Smooth muscle cell (in vitro differentiated cells): ENCODE measurements at regions not wholly inside any gene's neighbourhood (a gene's known extent, or its start where the extent isn't known, plus 50 kb on each side); places are given as distances from the start of the nearest gene placed in this dataset.

ENCODE experiments used
- DNase-seq: peaks from one replicate; lab custom pipeline; 2025; ENCODE audit not compliant: unreplicated experiment; lab: John Stamatoyannopoulos, UW
- H2AFZ ChIP-seq: fragments of 200-600 bp; sonication (generic); 2 replicates; pipeline ENCODE4 v1.6.0; 2016; ENCODE audit warnings: antibody characterized with exemption, low read depth, mild to moderate bottlenecking
- H3F3A ChIP-seq: fragments of 200-600 bp; sonication (generic); 2 replicates; pipeline ENCODE4 v1.6.0; 2017; ENCODE audit warnings: antibody characterized with exemption, low read depth
- H3K27ac ChIP-seq: fragments of 200-600 bp; sonication (generic); 2 replicates; pipeline ENCODE4 v1.5.1; 2016; ENCODE audit warnings: low read depth, mild to moderate bottlenecking
- H3K27me3 ChIP-seq: fragments of 200-600 bp; sonication (generic); 2 replicates; pipeline ENCODE4 v1.6.1; 2016; ENCODE audit warnings: low read depth, mild to moderate bottlenecking
- H3K36me3 ChIP-seq: fragments of 200-600 bp; sonication (generic); 2 replicates; pipeline ENCODE4 v1.5.1; 2016; ENCODE audit warnings: low read depth
- H3K4me1 ChIP-seq: fragments of 200-600 bp; sonication (generic); 2 replicates; pipeline ENCODE4 v1.5.1; 2016; ENCODE audit warnings: low read depth
- H3K4me2 ChIP-seq: fragments of 200-600 bp; sonication (generic); 2 replicates; pipeline ENCODE4 v1.6.0; 2016; ENCODE audit warnings: mild to moderate bottlenecking
- H3K4me3 ChIP-seq: fragments of 200-600 bp; sonication (generic); 2 replicates; pipeline ENCODE4 v1.5.1; 2016; ENCODE audit warnings: mild to moderate bottlenecking
- H3K79me2 ChIP-seq: fragments of 200-600 bp; sonication (generic); 2 replicates; pipeline ENCODE4 v1.6.0; 2016; ENCODE audit warnings: low read depth, mild to moderate bottlenecking
- H3K9ac ChIP-seq: fragments of 200-600 bp; sonication (generic); 2 replicates; pipeline ENCODE4 v1.6.0; 2016; ENCODE audit warnings: low read depth
- H3K9me3 ChIP-seq: fragments of 200-600 bp; sonication (generic); replicated peaks from 2 replicates; pipeline ENCODE4 v1.5.1; 2016; ENCODE audit warnings: low read depth
- H4K20me1 ChIP-seq: fragments of 200-600 bp; sonication (generic); 2 replicates; pipeline ENCODE4 v1.6.0; 2016; ENCODE audit warnings: low read depth
- WGBS: methylation state at CpG from one replicate; pipeline ENCODE4 v1.1.7; 2016; ENCODE audit warnings: low lambda C conversion rate; 5-methylcytosine and 5-hydroxymethylcytosine counted together
- TF ChIP-seq, protein P1 (sequence below): fragments of 200-600 bp; sonication (generic); IDR thresholded peaks from 2 replicates; pipeline ENCODE4 v1.5.1; 2017; ENCODE audit warnings: borderline replicate concordance, mild to moderate bottlenecking, antibody characterized with exemption; ENCODE audit not compliant: insufficient read depth, poor library complexity, severe bottlenecking

DNA sequence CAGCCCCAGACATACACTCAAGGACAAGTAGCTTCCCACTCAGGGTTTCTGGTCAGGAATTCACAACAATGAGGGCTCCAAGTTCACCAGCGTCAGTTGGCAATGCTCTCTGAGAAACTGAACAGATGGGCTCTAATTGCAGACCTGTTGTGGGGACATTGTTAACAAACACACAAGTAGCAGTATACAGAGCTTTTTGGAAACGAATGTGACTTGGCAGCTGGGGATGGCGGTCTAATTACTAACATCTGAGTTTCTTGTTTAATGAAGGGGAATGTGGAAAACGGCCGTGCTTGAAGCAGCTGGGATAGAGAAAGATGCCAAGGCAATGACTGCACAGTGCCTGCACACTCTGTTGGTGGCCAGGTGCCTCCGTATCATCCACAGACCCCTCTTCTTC, 316.1 kb upstream of the IRX3 start:
- Histone ChIP-seq H3F3A (no peaks in the 10 kb centered on the region), H3K79me2 (no peaks in the 10 kb centered on the region), H3K9me3 (peaks cover 5% of the 10 kb centered on the region), H3K4me3 (no peak overlapping the region), H3K9ac (no peak overlapping the region), H4K20me1 (no peaks in the 10 kb centered on the region), H2AFZ (no peak overlapping the region), H3K27ac (no peak overlapping the region), H3K4me1 (no peaks in the 10 kb centered on the region), H3K36me3 (no peaks in the 10 kb centered on the region), H3K27me3 (no peaks in the 10 kb centered on the region), H3K4me2 (no peak overlapping the region)
- TF ChIP-seq, protein P1, sequence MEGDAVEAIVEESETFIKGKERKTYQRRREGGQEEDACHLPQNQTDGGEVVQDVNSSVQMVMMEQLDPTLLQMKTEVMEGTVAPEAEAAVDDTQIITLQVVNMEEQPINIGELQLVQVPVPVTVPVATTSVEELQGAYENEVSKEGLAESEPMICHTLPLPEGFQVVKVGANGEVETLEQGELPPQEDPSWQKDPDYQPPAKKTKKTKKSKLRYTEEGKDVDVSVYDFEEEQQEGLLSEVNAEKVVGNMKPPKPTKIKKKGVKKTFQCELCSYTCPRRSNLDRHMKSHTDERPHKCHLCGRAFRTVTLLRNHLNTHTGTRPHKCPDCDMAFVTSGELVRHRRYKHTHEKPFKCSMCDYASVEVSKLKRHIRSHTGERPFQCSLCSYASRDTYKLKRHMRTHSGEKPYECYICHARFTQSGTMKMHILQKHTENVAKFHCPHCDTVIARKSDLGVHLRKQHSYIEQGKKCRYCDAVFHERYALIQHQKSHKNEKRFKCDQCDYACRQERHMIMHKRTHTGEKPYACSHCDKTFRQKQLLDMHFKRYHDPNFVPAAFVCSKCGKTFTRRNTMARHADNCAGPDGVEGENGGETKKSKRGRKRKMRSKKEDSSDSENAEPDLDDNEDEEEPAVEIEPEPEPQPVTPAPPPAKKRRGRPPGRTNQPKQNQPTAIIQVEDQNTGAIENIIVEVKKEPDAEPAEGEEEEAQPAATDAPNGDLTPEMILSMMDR = no peak
- WGBS = 86% methylated on average over 6 of the region's 6 CpGs
- no peak for DNase-seq

DNA sequence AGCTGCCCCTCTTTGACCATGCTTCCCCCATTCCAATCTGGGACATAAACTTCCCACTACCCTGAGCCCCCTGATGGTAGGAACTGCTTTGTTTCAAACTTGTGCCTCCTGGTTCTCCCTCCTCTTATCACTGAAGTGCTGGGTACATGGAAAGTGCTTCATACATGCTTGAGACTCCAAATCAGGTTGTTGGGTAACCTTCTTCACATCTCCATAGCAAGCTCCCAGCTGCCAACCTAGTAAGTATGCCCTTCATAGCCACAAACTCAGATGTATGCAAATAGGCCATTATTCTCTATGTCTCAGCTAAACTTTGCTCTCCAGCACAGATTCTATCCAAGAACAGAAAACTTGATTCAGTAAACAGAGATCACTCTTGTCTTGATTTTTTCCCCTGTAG, 310.6 kb upstream of the IRX3 start:
- TF ChIP-seq, protein P1 = no peak
- no peaks in the 10 kb centered on the region for H3K79me2 ChIP-seq
- no peak overlapping the region for H3K4me3 ChIP-seq
- no peak overlapping the region for H2AFZ ChIP-seq
- no peaks in the 10 kb centered on the region for H3K36me3 ChIP-seq
- no peak for DNase-seq
- H3K27me3 ChIP-seq = peaks cover 42% of the 10 kb centered on the region
- no peaks in the 10 kb centered on the region for H4K20me1 ChIP-seq
- H3K4me1 ChIP-seq = peaks cover 10% of the 10 kb centered on the region
- H3K27ac ChIP-seq = no peak overlapping the region
- no peak overlapping the region for H3K4me2 ChIP-seq
- peaks cover 5% of the 10 kb centered on the region for H3K9me3 ChIP-seq
- H3K9ac ChIP-seq = no peak overlapping the region
- H3F3A ChIP-seq = no peaks in the 10 kb centered on the region

- Histone ChIP-seq H3K4me1 (peaks cover 22% of the 10 kb centered on the region), H3K27ac (no peak overlapping the region), H3K9me3 (no peaks in the 10 kb centered on the region), H3K4me2 (no peak overlapping the region), H3K4me3 (no peak overlapping the region), H3F3A (no peaks in the 10 kb centered on the region), H3K79me2 (no peaks in the 10 kb centered on the region), H3K27me3 (peaks cover 58% of the 10 kb centered on the region), H2AFZ (no peak overlapping the region), H3K9ac (no peak overlapping the region), H4K20me1 (no peaks in the 10 kb centered on the region), H3K36me3 (no peaks in the 10 kb centered on the region)
- DNase-seq = no peak
- TF ChIP-seq, protein P1 = no peak
- WGBS = 64% methylated on average over 2 of the region's 2 CpGs
Observed at GRCh38 chr16:54595621-54596020, 309.0 kb upstream of the IRX3 start.

DNA sequence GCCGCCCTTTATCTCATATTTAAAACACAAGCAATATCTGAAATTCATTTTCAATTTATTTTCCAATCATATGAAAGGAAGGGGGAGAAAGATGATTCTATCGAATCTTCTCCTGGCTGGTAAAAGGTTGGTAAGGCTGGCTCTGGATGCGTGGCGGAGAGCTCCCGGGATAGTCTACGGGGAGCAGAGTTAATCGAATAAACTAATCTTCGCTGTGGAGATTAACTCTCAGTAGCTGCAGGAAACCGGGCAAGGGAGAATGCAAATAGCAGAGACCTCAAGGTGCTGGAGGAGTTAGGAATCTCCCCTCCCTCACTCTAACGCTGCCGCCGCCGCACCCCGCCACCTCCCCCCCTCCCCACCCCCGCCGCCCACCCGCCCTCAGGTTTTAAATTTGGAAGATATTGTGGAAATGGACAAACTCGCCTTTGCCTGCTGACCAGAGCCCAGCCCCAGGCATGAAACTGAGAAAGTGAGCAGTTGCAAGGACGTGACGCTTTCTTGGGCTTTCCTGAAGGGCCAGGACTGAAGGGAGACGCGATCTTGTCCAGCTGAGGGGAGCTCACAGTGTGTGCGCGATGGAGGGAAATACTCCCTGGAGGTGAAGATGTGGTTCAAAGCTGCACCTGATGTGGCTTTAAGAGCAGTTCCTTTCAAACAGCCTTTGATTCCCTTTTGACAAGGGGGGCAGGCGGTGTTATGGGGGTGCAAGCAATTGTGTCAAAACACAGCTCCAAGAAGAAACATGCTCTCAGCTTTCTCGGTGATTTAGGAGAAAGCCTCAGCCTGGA, 308.2 kb upstream of the IRX3 start:
- no peaks in the 10 kb centered on the region for H3F3A ChIP-seq
- no peak overlapping the region for H3K4me2 ChIP-seq
- H3K9me3 ChIP-seq = no peaks in the 10 kb centered on the region
- WGBS = 44% methylated on average over 24 of the region's 26 CpGs
- H3K36me3 ChIP-seq = no peaks in the 10 kb centered on the region
- no peak overlapping the region for H3K9ac ChIP-seq
- peaks cover 60% of the 10 kb centered on the region for H3K27me3 ChIP-seq
- H3K4me3 ChIP-seq = no peak overlapping the region
- DNase-seq = no peak
- H2AFZ ChIP-seq = no peak overlapping the region
- no peaks in the 10 kb centered on the region for H4K20me1 ChIP-seq
- H3K27ac ChIP-seq = no peak overlapping the region
- no peaks in the 10 kb centered on the region for H3K79me2 ChIP-seq
- TF ChIP-seq, protein P1 = no peak
- H3K4me1 ChIP-seq = peaks cover 30% of the 10 kb centered on the region
